ENCODE measurements at regions not wholly inside any gene's neighbourhood (a gene's known extent, or its start where the extent isn't known, plus 50 kb on each side); places are given as distances from the start of the nearest gene placed in this dataset.

- DNase-seq (ENCODE audit: low read depth), result no peak
These were observed 49.7 kb downstream of the CYRIA start for GRCh38 chr2:16615687-16616615.

GRCh38 chr2:16615246-16615645, 50.4 kb downstream of the CYRIA start:
- no peak for DNase-seq (ENCODE audit: low read depth)

GRCh38 chr2:16614314-16614860, 51.2 kb downstream of the CYRIA start:
- no peak for DNase-seq (ENCODE audit: low read depth)

GRCh38 chr2:16613539-16614011, 52.1 kb downstream of the CYRIA start:
- DNase-seq (ENCODE audit: low read depth), result no peak

GRCh38 chr2:16612490-16612889, 53.1 kb downstream of the CYRIA start:
- DNase-seq (ENCODE audit: low read depth), result no peak

GRCh38 chr2:16609786-16610185, 55.8 kb downstream of the CYRIA start:
- DNase-seq (ENCODE audit: low read depth), result no peak

- DNase-seq (ENCODE audit: low read depth), result peak; percentile 60
These were observed 56.7 kb downstream of the CYRIA start for GRCh38 chr2:16608661-16609643.

GRCh38 chr2:16607301-16607700, 58.3 kb downstream of the CYRIA start:
- no peak for DNase-seq (ENCODE audit: low read depth)

GRCh38 chr2:16604236-16604635, 61.4 kb downstream of the CYRIA start:
- no peak for DNase-seq (ENCODE audit: low read depth)

GRCh38 chr2:16591370-16591933, 74.2 kb downstream of the CYRIA start:
- no peak for DNase-seq (ENCODE audit: low read depth)

- DNase-seq (ENCODE audit: low read depth), result no peak
These were observed 76.2 kb downstream of the CYRIA start for GRCh38 chr2:16589465-16589864.

GRCh38 chr2:16588565-16588964, 77.1 kb downstream of the CYRIA start:
- DNase-seq (ENCODE audit: low read depth), result no peak

GRCh38 chr2:16587601-16588000, 78.0 kb downstream of the CYRIA start:
- DNase-seq (ENCODE audit: low read depth), result no peak

GRCh38 chr2:16584824-16585540, 80.7 kb downstream of the CYRIA start:
- no peak for DNase-seq (ENCODE audit: low read depth)

GRCh38 chr2:16584084-16584483, 81.5 kb downstream of the CYRIA start:
- DNase-seq (ENCODE audit: low read depth), result no peak

- DNase-seq (ENCODE audit: low read depth), result no peak
These were observed 84.4 kb downstream of the CYRIA start for GRCh38 chr2:16581241-16581640.

- no peak for DNase-seq (ENCODE audit: low read depth)
These were observed 87.6 kb downstream of the CYRIA start for GRCh38 chr2:16578081-16578480.

GRCh38 chr2:16570516-16570915, 95.1 kb downstream of the CYRIA start:
- DNase-seq (ENCODE audit: low read depth), result no peak

- DNase-seq (ENCODE audit: low read depth), result no peak
These were observed 96.4 kb downstream of the CYRIA start for GRCh38 chr2:16568998-16569784.

GRCh38 chr2:16566701-16567100, 98.9 kb downstream of the CYRIA start:
- no peak for DNase-seq (ENCODE audit: low read depth)

Data from activated T-helper 9 cell treated with anti-CD3 and anti-CD28 coated beads, Interleukin-2, amount 50 U/mL, for 16 hours (primary cell).